ENCODE measurements at regions not wholly inside any gene's neighbourhood (a gene's known extent, or its start where the extent isn't known, plus 50 kb on each side); places are given as distances from the start of the nearest gene placed in this dataset.

GRCh38 chr16:65984296-65984695 lies 382.2 kb upstream of the CDH5 start:
- WGBS (ENCODE audit: insufficient coverage), result 0% methylated on average over 2 of the region's 3 CpGs
- H3K9me3 Mint-ChIP-seq (ENCODE audit: insufficient read depth), result no peaks in the 10 kb centered on the region
- no peak for DNase-seq
- POLR2A ChIA-PET, result no interaction called here
- no peak overlapping the region for H3K4me3 Mint-ChIP-seq
- intact Hi-C loops (cut with micrococcal nuclease), result no loop called here
- TF ChIP-seq EZH2 (IDR thresholded peaks at IDR 0.05; ENCODE audit: borderline replicate concordance, insufficient read depth, low read depth, low read length, poor library complexity, severe bottlenecking), result no peak
- TF ChIP-seq CTCF (IDR thresholded peaks at IDR 0.05), result no peak
- Histone ChIP-seq H3K79me2 (ENCODE audit: control insufficient read depth, insufficient read depth, low read length) (no peaks in the 10 kb centered on the region), H2AFZ (ENCODE audit: insufficient read depth, low read depth, low read length, poor library complexity, severe bottlenecking) (no peak overlapping the region), H3K36me3 (replicated peaks in 1 of 2; ENCODE audit: control extremely low read depth in 1 of 2, control insufficient read depth in 1 of 2, extremely low read depth in 1 of 2, insufficient read depth in 2 of 2, low read length in 1 of 2) (no peaks in the 10 kb centered on the region), H3K27me3 (replicated peaks in 1 of 4; ENCODE audit: control extremely low read depth in 1 of 4, control insufficient read depth in 3 of 4, insufficient read depth in 4 of 4, low read length in 3 of 4) (no peaks in the 10 kb centered on the region), H3K4me2 (replicated peaks; ENCODE audit: low read depth, low read length, poor library complexity, severe bottlenecking) (no peak overlapping the region), H3K4me3 (ENCODE audit: control extremely low read depth in 1 of 5, extremely low read depth in 1 of 5, insufficient read depth in 1 of 5, low read depth in 2 of 5, low read length in 4 of 5) (no peak overlapping the region), H3K9me3 (ENCODE audit: control extremely low read depth in 1 of 3, control insufficient read depth in 2 of 3, insufficient read depth in 1 of 3, low read length in 2 of 3) (no peaks in the 10 kb centered on the region), H3K27ac (ENCODE audit: low read length in 2 of 2) (no peak overlapping the region), H4K20me1 (ENCODE audit: control insufficient read depth, insufficient read depth, low read length, poor library complexity, severe bottlenecking) (no peaks in the 10 kb centered on the region), H3K4me1 (ENCODE audit: control insufficient read depth in 2 of 2, insufficient read depth in 2 of 2, low read length in 2 of 2) (no peaks in the 10 kb centered on the region), H3K9ac (ENCODE audit: low read length) (no peak overlapping the region)
- CTCF ChIA-PET, result no interaction called here
- H3K27ac Mint-ChIP-seq, result no peak overlapping the region
- ATAC-seq (ENCODE audit: low read depth), result no peak
- no peaks in the 10 kb centered on the region for H3K4me1 Mint-ChIP-seq
- H3K27me3 Mint-ChIP-seq, result no peaks in the 10 kb centered on the region

GRCh38 chr16:65981057-65981456 lies 385.4 kb upstream of the CDH5 start:
- no peaks in the 10 kb centered on the region for H4K20me1 ChIP-seq (ENCODE audit: control insufficient read depth, insufficient read depth, low read length, poor library complexity, severe bottlenecking)
- no peak overlapping the region for H3K4me2 ChIP-seq (replicated peaks; ENCODE audit: low read depth, low read length, poor library complexity, severe bottlenecking)
- H2AFZ ChIP-seq (ENCODE audit: insufficient read depth, low read depth, low read length, poor library complexity, severe bottlenecking), result no peak overlapping the region
- H3K4me1 Mint-ChIP-seq, result no peaks in the 10 kb centered on the region
- H3K36me3 ChIP-seq (replicated peaks in 1 of 2; ENCODE audit: control extremely low read depth in 1 of 2, control insufficient read depth in 1 of 2, extremely low read depth in 1 of 2, insufficient read depth in 2 of 2, low read length in 1 of 2), result no peaks in the 10 kb centered on the region
- no peak overlapping the region for H3K9ac ChIP-seq (ENCODE audit: low read length)
- POLR2A ChIA-PET, result no interaction called here
- no CpG with 5 or more reads among the region's 2 CpGs for WGBS (ENCODE audit: insufficient coverage)
- no peak for TF ChIP-seq CTCF (IDR thresholded peaks at IDR 0.05)
- no peak for TF ChIP-seq EZH2 (IDR thresholded peaks at IDR 0.05; ENCODE audit: borderline replicate concordance, insufficient read depth, low read depth, low read length, poor library complexity, severe bottlenecking)
- H3K79me2 ChIP-seq (ENCODE audit: control insufficient read depth, insufficient read depth, low read length), result no peaks in the 10 kb centered on the region
- H3K27ac Mint-ChIP-seq, result no peak overlapping the region
- no peak overlapping the region for H3K4me3 ChIP-seq (ENCODE audit: control extremely low read depth in 1 of 5, extremely low read depth in 1 of 5, insufficient read depth in 1 of 5, low read depth in 2 of 5, low read length in 4 of 5)
- no peaks in the 10 kb centered on the region for H3K9me3 ChIP-seq (ENCODE audit: control extremely low read depth in 1 of 3, control insufficient read depth in 2 of 3, insufficient read depth in 1 of 3, low read length in 2 of 3)
- H3K27ac ChIP-seq (ENCODE audit: low read length in 2 of 2), result no peak overlapping the region
- DNase-seq, result no peak
- no peak for ATAC-seq (ENCODE audit: low read depth)
- H3K9me3 Mint-ChIP-seq (ENCODE audit: insufficient read depth), result peaks cover under 1% of the 10 kb centered on the region
- CTCF ChIA-PET, result no interaction called here
- intact Hi-C loops (cut with micrococcal nuclease), result no loop called here
- no peak overlapping the region for H3K4me3 Mint-ChIP-seq
- H3K27me3 Mint-ChIP-seq, result no peaks in the 10 kb centered on the region
- H3K4me1 ChIP-seq (ENCODE audit: control insufficient read depth in 2 of 2, insufficient read depth in 2 of 2, low read length in 2 of 2), result no peaks in the 10 kb centered on the region
- H3K27me3 ChIP-seq (replicated peaks in 1 of 4; ENCODE audit: control extremely low read depth in 1 of 4, control insufficient read depth in 3 of 4, insufficient read depth in 4 of 4, low read length in 3 of 4), result no peaks in the 10 kb centered on the region
